Vagina (tissue), 2 donors: ENCODE measurements at regions not wholly inside any gene's neighbourhood (a gene's known extent, or its start where the extent isn't known, plus 50 kb on each side); places are given as distances from the start of the nearest gene placed in this dataset.

Source experiments
- POLR2A ChIP-seq, 2 donors: fragments of 450-650 bp; IDR thresholded peaks; one replicate each; pipeline ENCODE4 v1.6.1; 2017; ENCODE audit warnings: antibody characterized with exemption in 2 of 2, mild to moderate bottlenecking in 2 of 2, moderate library complexity in 2 of 2
- POLR2AphosphoS5 ChIP-seq, 2 donors: sonication (generic); formaldehyde crosslinking; IDR thresholded peaks; one replicate each; pipeline ENCODE4 v1.9.0; 2017; ENCODE audit warnings: antibody characterized with exemption in 2 of 2, mild to moderate bottlenecking in 2 of 2, low read depth in 1 of 2; ENCODE audit not compliant: insufficient read depth in 1 of 2
- TF ChIP-seq, protein P1 (sequence below), 3 experiments: fragments of 450-650 bp in 2 of 3; fragments of 200-600 bp in 1 of 3; sonication (generic) in 1 of 3; IDR thresholded peaks; one replicate each; pipeline ENCODE4 v1.5.1; 2017 to 2019; ENCODE audit warnings: antibody characterized with exemption in 3 of 3, mild to moderate bottlenecking in 2 of 3, moderate library complexity in 2 of 3

DNA sequence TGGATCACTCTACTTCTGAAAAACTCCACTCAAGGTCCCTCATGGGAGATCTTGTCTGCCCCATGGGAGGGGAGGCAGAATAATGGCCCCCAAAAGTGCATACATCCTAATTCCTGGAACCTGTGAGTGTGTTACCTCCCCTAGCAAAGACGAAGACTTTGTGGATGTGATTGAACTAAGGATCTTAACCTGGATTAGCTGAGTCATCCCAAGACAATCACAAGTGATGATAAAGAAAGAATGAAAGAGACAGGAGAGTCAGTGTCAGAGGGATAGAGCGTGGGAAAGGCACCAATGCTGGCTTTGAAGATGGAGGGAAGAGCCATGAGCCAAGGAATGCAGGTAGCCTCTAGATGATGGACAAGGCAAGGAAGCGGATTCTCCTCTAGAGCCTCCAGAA, 374.7 kb upstream of the DYNLRB2 start:
- TF ChIP-seq, protein P1, sequence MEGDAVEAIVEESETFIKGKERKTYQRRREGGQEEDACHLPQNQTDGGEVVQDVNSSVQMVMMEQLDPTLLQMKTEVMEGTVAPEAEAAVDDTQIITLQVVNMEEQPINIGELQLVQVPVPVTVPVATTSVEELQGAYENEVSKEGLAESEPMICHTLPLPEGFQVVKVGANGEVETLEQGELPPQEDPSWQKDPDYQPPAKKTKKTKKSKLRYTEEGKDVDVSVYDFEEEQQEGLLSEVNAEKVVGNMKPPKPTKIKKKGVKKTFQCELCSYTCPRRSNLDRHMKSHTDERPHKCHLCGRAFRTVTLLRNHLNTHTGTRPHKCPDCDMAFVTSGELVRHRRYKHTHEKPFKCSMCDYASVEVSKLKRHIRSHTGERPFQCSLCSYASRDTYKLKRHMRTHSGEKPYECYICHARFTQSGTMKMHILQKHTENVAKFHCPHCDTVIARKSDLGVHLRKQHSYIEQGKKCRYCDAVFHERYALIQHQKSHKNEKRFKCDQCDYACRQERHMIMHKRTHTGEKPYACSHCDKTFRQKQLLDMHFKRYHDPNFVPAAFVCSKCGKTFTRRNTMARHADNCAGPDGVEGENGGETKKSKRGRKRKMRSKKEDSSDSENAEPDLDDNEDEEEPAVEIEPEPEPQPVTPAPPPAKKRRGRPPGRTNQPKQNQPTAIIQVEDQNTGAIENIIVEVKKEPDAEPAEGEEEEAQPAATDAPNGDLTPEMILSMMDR (IDR thresholded peaks at IDR 0.05): no peak
- TF ChIP-seq POLR2AphosphoS5 (IDR thresholded peaks at IDR 0.05; ENCODE audit: insufficient read depth in 1 of 2, low read depth in 1 of 2): no peak
- TF ChIP-seq POLR2A (IDR thresholded peaks at IDR 0.05): no peak
